IPS DF 6.9 (cell line): ENCODE measurements at regions not wholly inside any gene's neighbourhood (a gene's known extent, or its start where the extent isn't known, plus 50 kb on each side); places are given as distances from the start of the nearest gene placed in this dataset.

Experiments used
- DNase-seq: peaks from one replicate; pipeline ENCODE4 v3.0.0-alpha.2; 2013; ENCODE audit warnings: low read depth, low spot score
- H3K27ac ChIP-seq: one replicate; pipeline ENCODE4 v1.5.1; 2013; ENCODE audit warnings: low read length, control low read depth
- H3K27me3 ChIP-seq: 2 replicates; pipeline ENCODE4 v1.6.1; 2013; ENCODE audit warnings: mild to moderate bottlenecking, low read length; ENCODE audit not compliant: control insufficient read depth, insufficient read depth
- H3K36me3 ChIP-seq: 2 replicates; pipeline ENCODE4 v1.6.1; 2013; ENCODE audit warnings: low read length; ENCODE audit not compliant: control insufficient read depth, insufficient read depth
- H3K4me1 ChIP-seq: 2 replicates; pipeline ENCODE4 v1.6.1; 2013; ENCODE audit warnings: low read length; ENCODE audit not compliant: control insufficient read depth, insufficient read depth
- H3K4me3 ChIP-seq: 2 replicates; pipeline ENCODE4 v1.5.1; 2013; ENCODE audit warnings: mild to moderate bottlenecking, low read length
- H3K9me3 ChIP-seq: 2 replicates; pipeline ENCODE4 v1.6.1; 2013; ENCODE audit warnings: low read length, inconsistent platforms; ENCODE audit not compliant: control insufficient read depth, insufficient read depth
- WGBS: extraction: QIAGEN DNeasy Blood & Tissue Kit; methylation state at CpG from one replicate; pipeline ENCODE4 v1.1.7; 2013; ENCODE audit warnings: mixed read lengths, missing lambda C conversion rate; ENCODE audit not compliant: insufficient read length, insufficient coverage; 5-methylcytosine and 5-hydroxymethylcytosine counted together

DNA sequence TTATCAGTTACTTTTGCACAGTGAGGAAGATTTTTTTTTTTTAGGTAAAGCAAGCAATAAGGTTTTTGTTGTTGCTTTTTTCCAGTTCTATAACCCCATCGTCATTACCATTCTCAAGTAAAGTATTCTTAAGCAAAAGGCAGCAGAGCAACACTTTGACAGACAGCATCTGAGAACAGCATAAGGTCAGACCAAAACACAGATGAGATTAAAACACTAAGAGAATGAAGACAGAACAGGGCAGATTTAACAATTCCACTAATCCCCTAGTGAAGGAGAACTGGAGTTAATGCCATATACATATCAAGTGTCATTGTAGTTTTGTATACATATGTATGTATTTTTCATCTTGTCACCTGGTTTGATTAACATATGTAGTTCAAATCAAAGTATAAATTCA is 290.2 kb downstream of the METTL4 start:
- H3K36me3 ChIP-seq = no peaks in the 10 kb centered on the region
- DNase-seq = no peak
- H3K27ac ChIP-seq = no peak overlapping the region
- no peak overlapping the region for H3K4me3 ChIP-seq
- no peaks in the 10 kb centered on the region for H3K4me1 ChIP-seq
- no peaks in the 10 kb centered on the region for H3K9me3 ChIP-seq
- no CpG with 5 or more reads among the region's 1 CpG for WGBS
- H3K27me3 ChIP-seq = no peaks in the 10 kb centered on the region

- Histone ChIP-seq H3K4me3 (no peak overlapping the region), H3K27me3 (no peaks in the 10 kb centered on the region), H3K36me3 (no peaks in the 10 kb centered on the region), H3K9me3 (no peaks in the 10 kb centered on the region), H3K27ac (no peak overlapping the region), H3K4me1 (no peaks in the 10 kb centered on the region)
- DNase-seq = no peak
- WGBS = no CpG with 5 or more reads among the region's 11 CpGs
Observed at GRCh38 chr18:2281523-2282199, 289.6 kb downstream of the METTL4 start.

- Histone ChIP-seq H3K27ac (no peak overlapping the region), H3K36me3 (no peaks in the 10 kb centered on the region), H3K9me3 (no peaks in the 10 kb centered on the region), H3K4me3 (no peak overlapping the region), H3K27me3 (no peaks in the 10 kb centered on the region), H3K4me1 (no peaks in the 10 kb centered on the region)
- no CpG with 5 or more reads among the region's 7 CpGs for WGBS
- no peak for DNase-seq
Observed at GRCh38 chr18:2293109-2293839, 278.0 kb downstream of the METTL4 start.

GRCh38 chr18:2301316-2301715 is 270.0 kb downstream of the METTL4 start:
- Histone ChIP-seq H3K9me3 (no peaks in the 10 kb centered on the region), H3K27me3 (no peaks in the 10 kb centered on the region), H3K27ac (no peak overlapping the region), H3K36me3 (no peaks in the 10 kb centered on the region), H3K4me1 (no peaks in the 10 kb centered on the region), H3K4me3 (no peak overlapping the region)
- no CpG with 5 or more reads among the region's 2 CpGs for WGBS
- DNase-seq = no peak

DNA sequence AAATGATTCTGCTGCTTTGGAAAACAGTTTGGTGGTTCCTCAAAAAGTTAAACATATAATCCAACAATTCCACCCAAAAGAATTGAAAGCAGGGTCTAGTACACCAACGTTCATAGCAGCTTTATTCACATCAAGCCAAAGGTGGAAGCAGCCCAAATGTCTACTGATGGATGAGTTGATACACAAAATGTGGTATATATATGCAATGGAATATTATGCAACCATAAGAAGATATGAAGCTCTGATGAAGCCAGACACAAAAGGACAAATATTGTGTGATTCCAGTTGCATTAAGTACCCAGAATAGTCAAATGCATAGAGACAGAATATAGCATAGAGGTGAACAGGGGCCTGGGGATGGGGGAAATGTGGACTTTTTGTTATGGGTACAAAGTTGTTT is 269.3 kb downstream of the METTL4 start:
- H3K27me3 ChIP-seq = no peaks in the 10 kb centered on the region
- no peak overlapping the region for H3K27ac ChIP-seq
- no peaks in the 10 kb centered on the region for H3K36me3 ChIP-seq
- H3K4me3 ChIP-seq = no peak overlapping the region
- no peaks in the 10 kb centered on the region for H3K9me3 ChIP-seq
- no peak for DNase-seq
- WGBS = no CpG with 5 or more reads among the region's 1 CpG
- H3K4me1 ChIP-seq = no peaks in the 10 kb centered on the region

DNA sequence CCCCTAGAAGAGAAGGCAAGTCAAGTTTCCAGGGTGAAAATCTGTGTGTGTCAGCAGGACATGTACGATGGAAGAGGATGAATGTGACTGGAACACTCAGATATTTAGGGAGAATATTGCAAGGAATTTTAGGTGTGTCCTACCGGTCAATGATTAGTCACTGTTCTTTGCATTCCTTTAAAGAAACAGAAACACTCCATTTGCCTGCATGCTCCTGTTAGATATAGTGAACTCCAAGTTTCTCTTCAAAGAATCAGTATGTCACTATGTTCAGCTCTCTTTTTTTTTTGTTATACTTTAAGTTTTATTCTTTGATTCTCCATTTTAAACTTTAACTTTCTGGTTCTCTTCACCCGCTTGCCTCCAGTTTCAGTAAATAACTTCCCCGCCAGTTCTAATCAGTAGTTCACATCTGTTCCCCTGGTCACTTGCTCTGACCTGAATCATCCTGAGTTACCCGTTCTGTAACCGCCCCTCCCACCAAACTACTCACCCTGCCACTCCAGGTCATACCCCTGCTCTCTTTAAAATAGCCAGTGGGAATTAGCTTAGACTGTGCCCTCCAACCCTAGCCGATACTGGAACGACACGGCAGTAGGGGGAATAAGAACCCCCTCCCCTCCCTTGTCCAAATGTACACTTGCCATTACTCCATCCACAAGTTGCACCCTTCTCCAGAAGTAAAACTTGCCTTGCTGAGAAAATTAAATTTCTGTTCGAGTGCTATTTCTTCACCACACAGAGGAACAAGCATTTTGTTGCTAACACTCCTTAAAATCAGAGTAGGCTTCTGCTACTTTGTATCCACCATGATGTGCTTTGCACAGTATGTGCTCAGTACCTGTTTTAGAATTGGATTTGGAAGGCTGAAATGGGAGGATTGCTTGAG is 268.4 kb downstream of the METTL4 start:
- Histone ChIP-seq H3K9me3 (no peaks in the 10 kb centered on the region), H3K27me3 (no peaks in the 10 kb centered on the region), H3K27ac (no peak overlapping the region), H3K4me1 (no peaks in the 10 kb centered on the region), H3K36me3 (no peaks in the 10 kb centered on the region), H3K4me3 (no peak overlapping the region)
- no peak for DNase-seq
- WGBS = no CpG with 5 or more reads among the region's 10 CpGs

GRCh38 chr18:2303517-2304238 is 267.6 kb downstream of the METTL4 start:
- no peak overlapping the region for H3K4me3 ChIP-seq
- no CpG with 5 or more reads among the region's 3 CpGs for WGBS
- no peak overlapping the region for H3K27ac ChIP-seq
- DNase-seq = no peak
- no peaks in the 10 kb centered on the region for H3K27me3 ChIP-seq
- no peaks in the 10 kb centered on the region for H3K36me3 ChIP-seq
- H3K9me3 ChIP-seq = no peaks in the 10 kb centered on the region
- no peaks in the 10 kb centered on the region for H3K4me1 ChIP-seq

GRCh38 chr18:2304378-2305175 is 266.7 kb downstream of the METTL4 start:
- Histone ChIP-seq H3K9me3 (no peaks in the 10 kb centered on the region), H3K36me3 (no peaks in the 10 kb centered on the region), H3K4me3 (no peak overlapping the region), H3K27me3 (no peaks in the 10 kb centered on the region), H3K27ac (no peak overlapping the region), H3K4me1 (no peaks in the 10 kb centered on the region)
- WGBS = no CpG with 5 or more reads among the region's 2 CpGs
- no peak for DNase-seq

GRCh38 chr18:2306606-2307005 is 264.7 kb downstream of the METTL4 start:
- no peaks in the 10 kb centered on the region for H3K36me3 ChIP-seq
- H3K27ac ChIP-seq = no peak overlapping the region
- no peak overlapping the region for H3K4me3 ChIP-seq
- no peaks in the 10 kb centered on the region for H3K9me3 ChIP-seq
- no peaks in the 10 kb centered on the region for H3K4me1 ChIP-seq
- H3K27me3 ChIP-seq = no peaks in the 10 kb centered on the region
- DNase-seq = no peak
